Activated T-cell treated with anti-CD3 and anti-CD28 coated beads, Interleukin-2, amount 50 U/mL, for 72 hours (primary cell): ENCODE measurements at regions not wholly inside any gene's neighbourhood (a gene's known extent, or its start where the extent isn't known, plus 50 kb on each side); places are given as distances from the start of the nearest gene placed in this dataset.

Experiments used
- ATAC-seq, 2 donors: fragments of 150-1000 bp; cut with Tn5 transposase; replicated peaks in 1 of 2; 2 replicates each; pipeline ENCODE4 v1.10.0; 2021; ENCODE audit warnings: moderate library complexity in 2 of 2, mild to moderate bottlenecking in 1 of 2
- DNase-seq, 2 donors: peaks; one replicate each; pipeline ENCODE4 v3.0.0; 2021 to 2022; ENCODE audit warnings: mixed read lengths in 1 of 2
- H3K27ac Mint-ChIP-seq: one replicate; pipeline ENCODE4 v1.8.0; 2022; ENCODE audit warnings: mild to moderate bottlenecking, moderate library complexity, mixed read lengths
- H3K27me3 Mint-ChIP-seq: one replicate; pipeline ENCODE4 v1.8.0; 2022; ENCODE audit warnings: low read depth, mixed read lengths
- H3K36me3 Mint-ChIP-seq, 2 donors: one replicate each; pipeline ENCODE4 v1.8.0; 2022; ENCODE audit warnings: mixed read lengths in 2 of 2, mild to moderate bottlenecking in 1 of 2; ENCODE audit not compliant: insufficient read depth in 2 of 2
- H3K4me1 Mint-ChIP-seq: one replicate; pipeline ENCODE4 v1.8.0; 2022; ENCODE audit warnings: low read depth, mixed read lengths
- H3K4me3 Mint-ChIP-seq, 2 donors: one replicate each; pipeline ENCODE4 v1.8.0; 2022; ENCODE audit warnings: mild to moderate bottlenecking in 2 of 2, mixed read lengths in 2 of 2, moderate library complexity in 2 of 2
- H3K9me3 Mint-ChIP-seq, 2 donors: one replicate each; pipeline ENCODE4 v1.8.0; 2022; ENCODE audit warnings: mixed read lengths in 2 of 2

GRCh38 chr9:118515947-118516346 is 811.7 kb downstream of the TLR4 start:
- Mint-ChIP-seq H3K36me3 (no peaks in the 10 kb centered on the region), H3K9me3 (peaks cover 0 to 4% of the 10 kb centered on the region in 2 donors), H3K4me3 (no peak overlapping the region), H3K27ac (no peak overlapping the region), H3K27me3 (no peaks in the 10 kb centered on the region), H3K4me1 (no peaks in the 10 kb centered on the region)
- ATAC-seq: no peak
- no peak for DNase-seq

- Mint-ChIP-seq H3K27ac (no peak overlapping the region), H3K27me3 (no peaks in the 10 kb centered on the region), H3K9me3 (peaks cover 0 to 3% of the 10 kb centered on the region in 2 donors), H3K4me3 (no peak overlapping the region), H3K36me3 (no peaks in the 10 kb centered on the region), H3K4me1 (no peaks in the 10 kb centered on the region)
- ATAC-seq (no peak), DNase-seq (no peak)
Measured at GRCh38 chr9:118521261-118521660, 817.1 kb downstream of the TLR4 start.

- peak; percentile 7 to 27 for DNase-seq
- peaks cover 1 to 3% of the 10 kb centered on the region in 2 donors for H3K9me3 Mint-ChIP-seq
- peak; percentile 31 to 60 for ATAC-seq
- no peak overlapping the region for H3K4me3 Mint-ChIP-seq
- H3K27me3 Mint-ChIP-seq: no peaks in the 10 kb centered on the region
- H3K36me3 Mint-ChIP-seq: no peaks in the 10 kb centered on the region
- no peaks in the 10 kb centered on the region for H3K4me1 Mint-ChIP-seq
- H3K27ac Mint-ChIP-seq: no peak overlapping the region
Measured at GRCh38 chr9:118522093-118523028, 818.2 kb downstream of the TLR4 start.

- Mint-ChIP-seq H3K9me3 (peaks cover 1 to 5% of the 10 kb centered on the region in 2 donors), H3K27ac (no peak overlapping the region), H3K27me3 (no peaks in the 10 kb centered on the region), H3K36me3 (no peaks in the 10 kb centered on the region), H3K4me3 (no peak overlapping the region), H3K4me1 (no peaks in the 10 kb centered on the region)
- no peak for ATAC-seq
- no peak for DNase-seq
Measured at GRCh38 chr9:118527261-118527660, 823.1 kb downstream of the TLR4 start.

- Mint-ChIP-seq H3K27ac (no peak overlapping the region), H3K9me3 (peaks cover 1 to 5% of the 10 kb centered on the region in 2 donors), H3K4me1 (no peaks in the 10 kb centered on the region), H3K27me3 (no peaks in the 10 kb centered on the region), H3K36me3 (no peaks in the 10 kb centered on the region), H3K4me3 (no peak overlapping the region)
- ATAC-seq (no peak), DNase-seq (no peak)
Measured at GRCh38 chr9:118529210-118529609, 825.0 kb downstream of the TLR4 start.

- H3K9me3 Mint-ChIP-seq: peaks cover 1 to 5% of the 10 kb centered on the region in 2 donors
- ATAC-seq: no peak
- DNase-seq: no peak
- H3K27me3 Mint-ChIP-seq: no peaks in the 10 kb centered on the region
- H3K36me3 Mint-ChIP-seq: no peaks in the 10 kb centered on the region
- H3K4me3 Mint-ChIP-seq: no peak overlapping the region
- no peak overlapping the region for H3K27ac Mint-ChIP-seq
- no peaks in the 10 kb centered on the region for H3K4me1 Mint-ChIP-seq
Measured at GRCh38 chr9:118529624-118530214, 825.5 kb downstream of the TLR4 start.

GRCh38 chr9:118532592-118532991 is 828.4 kb downstream of the TLR4 start:
- no peak for ATAC-seq
- no peak overlapping the region for H3K4me3 Mint-ChIP-seq
- peaks cover 2 to 4% of the 10 kb centered on the region in 2 donors for H3K9me3 Mint-ChIP-seq
- H3K36me3 Mint-ChIP-seq: no peaks in the 10 kb centered on the region
- H3K27ac Mint-ChIP-seq: no peak overlapping the region
- no peaks in the 10 kb centered on the region for H3K4me1 Mint-ChIP-seq
- no peaks in the 10 kb centered on the region for H3K27me3 Mint-ChIP-seq
- no peak for DNase-seq

GRCh38 chr9:118533101-118533500 is 828.9 kb downstream of the TLR4 start:
- Mint-ChIP-seq H3K27ac (no peak overlapping the region), H3K36me3 (no peaks in the 10 kb centered on the region), H3K9me3 (peaks cover 2 to 4% of the 10 kb centered on the region in 2 donors), H3K4me1 (no peaks in the 10 kb centered on the region), H3K27me3 (no peaks in the 10 kb centered on the region), H3K4me3 (no peak overlapping the region)
- DNase-seq (no peak), ATAC-seq (no peak)

GRCh38 chr9:118533850-118534249 is 829.6 kb downstream of the TLR4 start:
- no peaks in the 10 kb centered on the region for H3K36me3 Mint-ChIP-seq
- DNase-seq (no peak), ATAC-seq (no peak)
- no peak overlapping the region for H3K4me3 Mint-ChIP-seq
- H3K27me3 Mint-ChIP-seq: no peaks in the 10 kb centered on the region
- peaks cover 2 to 4% of the 10 kb centered on the region in 2 donors for H3K9me3 Mint-ChIP-seq
- no peaks in the 10 kb centered on the region for H3K4me1 Mint-ChIP-seq
- no peak overlapping the region for H3K27ac Mint-ChIP-seq

- H3K36me3 Mint-ChIP-seq: no peaks in the 10 kb centered on the region
- H3K27me3 Mint-ChIP-seq: no peaks in the 10 kb centered on the region
- no peak overlapping the region for H3K4me3 Mint-ChIP-seq
- ATAC-seq: no peak
- no peak overlapping the region for H3K27ac Mint-ChIP-seq
- no peaks in the 10 kb centered on the region for H3K4me1 Mint-ChIP-seq
- H3K9me3 Mint-ChIP-seq: peaks cover 2% of the 10 kb centered on the region in 2 donors
- DNase-seq: no peak
Measured at GRCh38 chr9:118536153-118536552, 832.0 kb downstream of the TLR4 start.

GRCh38 chr9:118538959-118539358 is 830.3 kb downstream of the BRINP1 start:
- H3K4me3 Mint-ChIP-seq: no peak overlapping the region
- DNase-seq (no peak), ATAC-seq (no peak)
- H3K9me3 Mint-ChIP-seq: peaks cover 2 to 4% of the 10 kb centered on the region in 2 donors
- H3K4me1 Mint-ChIP-seq: no peaks in the 10 kb centered on the region
- no peaks in the 10 kb centered on the region for H3K36me3 Mint-ChIP-seq
- H3K27me3 Mint-ChIP-seq: no peaks in the 10 kb centered on the region
- no peak overlapping the region for H3K27ac Mint-ChIP-seq

GRCh38 chr9:118553465-118553864 is 815.8 kb downstream of the BRINP1 start:
- Mint-ChIP-seq H3K9me3 (peaks cover 5 to 6% of the 10 kb centered on the region in 2 donors), H3K4me3 (no peak overlapping the region), H3K36me3 (no peaks in the 10 kb centered on the region), H3K27ac (no peak overlapping the region), H3K27me3 (no peaks in the 10 kb centered on the region), H3K4me1 (no peaks in the 10 kb centered on the region)
- DNase-seq: no peak
- ATAC-seq: no peak

GRCh38 chr9:118554987-118555386 is 814.2 kb downstream of the BRINP1 start:
- DNase-seq (no peak), ATAC-seq (no peak)
- peaks cover 6 to 8% of the 10 kb centered on the region in 2 donors for H3K9me3 Mint-ChIP-seq
- no peaks in the 10 kb centered on the region for H3K27me3 Mint-ChIP-seq
- H3K4me3 Mint-ChIP-seq: no peak overlapping the region
- no peaks in the 10 kb centered on the region for H3K4me1 Mint-ChIP-seq
- H3K36me3 Mint-ChIP-seq: no peaks in the 10 kb centered on the region
- H3K27ac Mint-ChIP-seq: no peak overlapping the region
